Peyer's patch (tissue), 4 donors: ENCODE measurements at regions not wholly inside any gene's neighbourhood (a gene's known extent, or its start where the extent isn't known, plus 50 kb on each side); places are given as distances from the start of the nearest gene placed in this dataset.

Experiments used
- DNase-seq, 3 donors: peaks; one replicate each; pipeline ENCODE4 v3.0.0-alpha.2; 2017 to 2019
- H3K27ac ChIP-seq, 4 donors: fragments of 200-600 bp; sonication (generic); one replicate each; pipeline ENCODE4 v1.5.1; 2016 to 2019
- H3K27me3 ChIP-seq, 2 donors: fragments of 200-600 bp; sonication (generic); one replicate each; pipeline ENCODE4 v1.5.1; 2019
- H3K36me3 ChIP-seq, 3 donors: fragments of 200-600 bp; sonication (generic); one replicate each; pipeline ENCODE4 v1.5.1; 2016 to 2019
- H3K4me1 ChIP-seq, 4 donors: fragments of 200-600 bp; sonication (generic); one replicate each; pipeline ENCODE4 v1.5.1; 2016 to 2019
- H3K4me3 ChIP-seq, 4 donors: fragments of 200-600 bp; sonication (generic); 1 replicate in 3 of 4; 2 replicates in 1 of 4; pipeline ENCODE4 v1.5.1; 2016 to 2019; ENCODE audit warnings: mild to moderate bottlenecking in 1 of 4
- H3K9me3 ChIP-seq, 4 donors: fragments of 200-600 bp; sonication (generic); one replicate each; pipeline ENCODE4 v1.5.1; 2016 to 2019; ENCODE audit warnings: mild to moderate bottlenecking in 1 of 4
- POLR2A ChIP-seq, 2 donors: fragments of 450-650 bp; IDR thresholded peaks; one replicate each; pipeline ENCODE4 v1.5.1; 2017; ENCODE audit warnings: antibody characterized with exemption in 2 of 2, mild to moderate bottlenecking in 2 of 2, moderate library complexity in 2 of 2
- TF ChIP-seq, protein P1 (sequence below), 6 experiments: fragments of 450-650 bp in 4 of 6; fragments of 200-600 bp in 2 of 6; sonication (generic) in 1 of 6; IDR thresholded peaks; one replicate each; pipeline ENCODE4 v1.5.1; 2017 to 2019; ENCODE audit warnings: antibody characterized with exemption in 6 of 6, mild to moderate bottlenecking in 3 of 6, moderate library complexity in 1 of 6

DNA sequence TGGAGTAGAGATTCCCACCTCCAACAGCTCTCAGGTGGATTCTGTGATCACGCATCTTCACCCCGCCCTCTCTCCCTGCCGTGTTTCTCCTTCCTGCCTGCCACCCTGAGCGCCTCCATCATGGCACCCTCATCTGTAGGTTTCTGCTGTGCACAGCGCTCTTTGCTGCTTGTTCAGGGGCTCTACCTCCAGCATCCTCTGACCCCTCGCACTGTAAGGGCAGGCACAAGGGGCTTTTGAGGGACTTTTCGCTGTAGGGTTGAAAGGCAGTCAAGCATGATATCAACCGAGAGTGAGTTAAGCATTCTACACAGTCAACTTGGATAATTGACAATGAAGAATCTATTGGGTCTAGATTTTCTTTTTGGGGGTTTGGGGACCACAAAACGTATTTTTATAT is 99.1 kb upstream of the GREM2 start:
- Histone ChIP-seq H3K27me3 (no peaks in the 10 kb centered on the region), H3K9me3 (no peaks in the 10 kb centered on the region), H3K4me1 (no peaks in the 10 kb centered on the region), H3K4me3 (no peak overlapping the region), H3K27ac (no peak overlapping the region), H3K36me3 (no peaks in the 10 kb centered on the region)
- TF ChIP-seq, protein P1, sequence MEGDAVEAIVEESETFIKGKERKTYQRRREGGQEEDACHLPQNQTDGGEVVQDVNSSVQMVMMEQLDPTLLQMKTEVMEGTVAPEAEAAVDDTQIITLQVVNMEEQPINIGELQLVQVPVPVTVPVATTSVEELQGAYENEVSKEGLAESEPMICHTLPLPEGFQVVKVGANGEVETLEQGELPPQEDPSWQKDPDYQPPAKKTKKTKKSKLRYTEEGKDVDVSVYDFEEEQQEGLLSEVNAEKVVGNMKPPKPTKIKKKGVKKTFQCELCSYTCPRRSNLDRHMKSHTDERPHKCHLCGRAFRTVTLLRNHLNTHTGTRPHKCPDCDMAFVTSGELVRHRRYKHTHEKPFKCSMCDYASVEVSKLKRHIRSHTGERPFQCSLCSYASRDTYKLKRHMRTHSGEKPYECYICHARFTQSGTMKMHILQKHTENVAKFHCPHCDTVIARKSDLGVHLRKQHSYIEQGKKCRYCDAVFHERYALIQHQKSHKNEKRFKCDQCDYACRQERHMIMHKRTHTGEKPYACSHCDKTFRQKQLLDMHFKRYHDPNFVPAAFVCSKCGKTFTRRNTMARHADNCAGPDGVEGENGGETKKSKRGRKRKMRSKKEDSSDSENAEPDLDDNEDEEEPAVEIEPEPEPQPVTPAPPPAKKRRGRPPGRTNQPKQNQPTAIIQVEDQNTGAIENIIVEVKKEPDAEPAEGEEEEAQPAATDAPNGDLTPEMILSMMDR (IDR thresholded peaks at IDR 0.05): no peak
- no peak for TF ChIP-seq POLR2A (IDR thresholded peaks at IDR 0.05)
- DNase-seq: no peak

DNA sequence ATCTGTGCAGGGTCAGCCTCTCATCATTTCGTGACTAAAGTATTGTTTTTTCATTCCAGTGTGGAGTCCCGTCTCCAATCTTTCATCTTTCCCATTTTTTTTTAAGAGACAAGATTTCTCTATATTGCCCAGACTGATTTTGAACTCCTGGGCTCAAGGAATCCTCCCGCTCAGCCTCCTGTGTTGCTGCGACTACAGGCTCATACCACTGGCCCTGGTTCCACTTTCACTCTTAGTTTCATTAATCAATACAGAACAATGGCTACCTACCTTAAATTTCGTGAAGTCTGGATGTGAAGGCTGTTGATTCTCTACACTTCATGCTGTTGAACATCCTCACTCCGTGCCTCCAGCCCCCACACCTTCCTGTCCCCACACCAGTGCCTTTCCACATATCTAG is 97.7 kb upstream of the GREM2 start:
- no peak for TF ChIP-seq POLR2A (IDR thresholded peaks at IDR 0.05)
- TF ChIP-seq, protein P1 (IDR thresholded peaks at IDR 0.05): no peak
- H3K27me3 ChIP-seq: no peaks in the 10 kb centered on the region
- no peak for DNase-seq
- H3K27ac ChIP-seq: no peak overlapping the region
- no peaks in the 10 kb centered on the region for H3K36me3 ChIP-seq
- no peak overlapping the region for H3K4me3 ChIP-seq
- no peaks in the 10 kb centered on the region for H3K9me3 ChIP-seq
- no peaks in the 10 kb centered on the region for H3K4me1 ChIP-seq

DNA sequence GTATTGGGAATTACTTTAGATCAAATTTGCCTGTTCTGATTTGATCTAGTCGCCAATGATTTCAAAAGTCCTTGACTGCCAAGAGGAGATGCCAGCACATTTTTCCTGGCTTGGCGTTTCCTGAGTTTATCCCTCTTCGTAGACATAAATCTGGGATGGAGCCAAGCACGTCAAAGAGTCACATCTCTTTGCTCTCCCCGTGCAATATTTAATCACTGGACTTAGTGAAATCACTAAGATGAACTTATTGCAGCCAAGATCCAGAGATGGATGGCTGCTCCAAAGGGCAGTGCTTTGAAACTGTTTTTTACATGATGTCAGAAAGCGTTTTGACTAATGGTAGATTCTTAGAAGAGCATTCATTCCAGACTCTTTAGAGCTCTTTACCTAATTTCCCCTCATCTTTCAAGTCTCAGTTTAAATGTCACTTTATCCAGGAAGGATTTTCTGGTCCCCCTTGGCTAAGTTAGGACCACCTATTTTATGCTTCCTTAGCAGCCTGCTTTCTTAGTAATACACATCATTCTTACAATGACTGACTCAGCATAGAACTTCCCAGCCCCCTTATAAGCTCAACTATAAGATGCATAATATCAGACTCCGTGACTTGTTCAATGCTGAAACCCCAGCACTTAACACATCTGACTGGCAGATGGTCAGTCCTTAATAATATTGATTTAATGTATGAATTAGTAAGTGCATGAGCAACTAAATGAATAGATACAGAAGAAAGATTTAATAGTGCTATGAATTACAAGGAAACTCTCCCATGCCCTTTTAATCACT is 94.4 kb upstream of the GREM2 start:
- Histone ChIP-seq H3K9me3 (no peaks in the 10 kb centered on the region), H3K27me3 (no peaks in the 10 kb centered on the region), H3K4me3 (no peak overlapping the region), H3K27ac (no peak overlapping the region), H3K36me3 (no peaks in the 10 kb centered on the region), H3K4me1 (no peaks in the 10 kb centered on the region)
- TF ChIP-seq POLR2A (IDR thresholded peaks at IDR 0.05): no peak
- TF ChIP-seq, protein P1 (IDR thresholded peaks at IDR 0.05): no peak
- DNase-seq: no peak

DNA sequence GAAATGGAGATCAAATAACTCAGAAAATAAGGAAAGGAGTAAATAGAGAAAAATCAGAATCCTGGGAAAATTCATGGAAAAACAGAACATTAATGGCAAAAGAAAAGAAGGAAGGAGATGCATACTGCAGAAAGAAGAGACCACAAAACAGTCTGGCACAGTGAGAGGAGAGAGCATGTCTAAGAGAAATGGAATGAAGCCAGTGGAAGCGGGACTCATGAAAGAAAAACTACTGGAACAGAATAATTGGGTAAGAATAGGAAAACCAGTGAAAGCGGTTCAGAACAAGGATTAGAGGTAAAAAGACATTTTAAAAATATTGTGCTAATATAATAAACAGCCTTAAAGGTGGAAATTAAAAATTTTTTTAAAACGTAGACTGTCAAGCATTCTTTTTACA is 93.6 kb upstream of the GREM2 start:
- Histone ChIP-seq H3K36me3 (no peaks in the 10 kb centered on the region), H3K9me3 (no peaks in the 10 kb centered on the region), H3K27me3 (no peaks in the 10 kb centered on the region), H3K4me3 (no peak overlapping the region), H3K27ac (no peak overlapping the region), H3K4me1 (no peaks in the 10 kb centered on the region)
- DNase-seq: no peak
- no peak for TF ChIP-seq POLR2A (IDR thresholded peaks at IDR 0.05)
- TF ChIP-seq, protein P1 (IDR thresholded peaks at IDR 0.05): no peak

DNA sequence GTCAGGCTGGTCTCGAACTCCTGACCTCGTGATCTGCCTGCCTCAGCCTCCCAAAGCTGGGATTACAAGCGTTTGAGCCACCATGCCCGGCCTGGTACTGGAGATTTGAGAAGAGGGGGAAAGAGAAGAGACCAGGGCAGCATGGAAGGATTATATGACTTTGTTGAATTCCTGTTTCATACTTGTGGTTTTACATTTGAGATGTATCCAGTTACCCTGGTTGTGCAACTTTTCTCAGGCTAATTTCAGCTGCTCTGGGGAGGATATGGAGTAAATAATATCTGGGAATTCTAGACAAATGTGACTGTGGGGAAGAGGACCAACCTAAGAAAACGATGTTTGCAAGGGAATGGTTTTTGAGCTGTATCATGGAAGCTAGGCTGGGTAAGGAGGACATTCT is 89.5 kb upstream of the GREM2 start:
- no peaks in the 10 kb centered on the region for H3K36me3 ChIP-seq
- no peak overlapping the region for H3K4me3 ChIP-seq
- DNase-seq: no peak
- no peaks in the 10 kb centered on the region for H3K4me1 ChIP-seq
- H3K27ac ChIP-seq: no peak overlapping the region
- no peaks in the 10 kb centered on the region for H3K27me3 ChIP-seq
- H3K9me3 ChIP-seq: no peaks in the 10 kb centered on the region
- TF ChIP-seq, protein P1 (IDR thresholded peaks at IDR 0.05): no peak
- no peak for TF ChIP-seq POLR2A (IDR thresholded peaks at IDR 0.05)
